Effector memory CD8-positive, alpha-beta T cell (primary cell): ENCODE measurements at regions not wholly inside any gene's neighbourhood (a gene's known extent, or its start where the extent isn't known, plus 50 kb on each side); places are given as distances from the start of the nearest gene placed in this dataset.
"Not testable (repeated sequence)": the region's sequence is repeated elsewhere in the genome, so short reads cannot be mapped to it uniquely, and the experiment has no call there.

Source experiments
- ATAC-seq: fragments of 150-1000 bp; cut with Tn5 transposase; replicated peaks from 2 replicates; pipeline ENCODE4 v1.10.0; 2021; ENCODE audit warnings: mild to moderate bottlenecking, moderate library complexity
- DNase-seq, 3 experiments: peaks; one replicate each; pipeline ENCODE4 v3.0.0; 2021
- H3K27ac Mint-ChIP-seq, 2 donors: one replicate each; pipeline ENCODE4 v1.8.0; 2022; ENCODE audit warnings: mild to moderate bottlenecking in 2 of 2, mixed read lengths in 2 of 2, moderate library complexity in 2 of 2
- H3K27me3 Mint-ChIP-seq, 2 donors: one replicate each; pipeline ENCODE4 v1.8.0; 2022; ENCODE audit warnings: mixed read lengths in 2 of 2
- H3K36me3 Mint-ChIP-seq: one replicate; pipeline ENCODE4 v1.8.0; 2022; ENCODE audit warnings: mild to moderate bottlenecking, moderate library complexity, mixed read lengths; ENCODE audit not compliant: insufficient read depth
- H3K4me1 Mint-ChIP-seq, 2 donors: one replicate each; pipeline ENCODE4 v1.8.0; 2022; ENCODE audit warnings: low read depth in 2 of 2, mixed read lengths in 2 of 2
- H3K4me3 Mint-ChIP-seq, 2 donors: one replicate each; pipeline ENCODE4 v1.8.0; 2022; ENCODE audit warnings: mild to moderate bottlenecking in 2 of 2, mixed read lengths in 2 of 2, moderate library complexity in 2 of 2
- H3K9me3 Mint-ChIP-seq, 2 donors: one replicate each; pipeline ENCODE4 v1.8.0; 2022; ENCODE audit warnings: mixed read lengths in 2 of 2

DNA sequence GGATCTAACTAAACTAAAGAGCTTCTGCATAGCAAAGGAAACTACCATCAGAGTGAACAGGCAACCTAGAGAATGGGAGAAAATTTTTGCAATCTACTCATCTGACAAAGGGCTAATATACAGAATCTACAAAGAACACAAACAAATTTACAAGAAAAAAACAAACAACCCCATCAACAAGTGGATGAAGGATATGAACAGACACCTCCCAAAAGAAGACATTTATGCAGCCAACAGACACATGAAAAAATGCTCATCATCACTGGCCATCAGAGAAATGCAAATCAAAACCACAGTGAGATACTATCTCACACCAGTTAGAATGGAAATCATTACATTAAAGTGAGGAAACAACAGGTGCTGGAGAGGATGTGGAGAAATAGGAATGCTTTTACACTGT, 52.1 kb upstream of the SH3RF1 start:
- not testable (repeated sequence) for H3K36me3 Mint-ChIP-seq, H3K4me3 Mint-ChIP-seq, ATAC-seq, H3K27ac Mint-ChIP-seq, H3K4me1 Mint-ChIP-seq, H3K9me3 Mint-ChIP-seq, DNase-seq
- peaks cover 16 to 27% of the 10 kb centered on the region in 2 donors for H3K27me3 Mint-ChIP-seq
